ENCODE measurements at regions not wholly inside any gene's neighbourhood (a gene's known extent, or its start where the extent isn't known, plus 50 kb on each side); places are given as distances from the start of the nearest gene placed in this dataset.

- no peak for TF ChIP-seq CTCF (IDR thresholded peaks at IDR 0.05)
- TF ChIP-seq POLR2A (IDR thresholded peaks at IDR 0.05; ENCODE audit: low read depth), result no peak
Measured at GRCh38 chr2:140027320-140027719, 1247.1 kb upstream of the NXPH2 start.

Data from esophagus muscularis mucosa (tissue), 3 donors.